K562 (cell line): ENCODE measurements at regions not wholly inside any gene's neighbourhood (a gene's known extent, or its start where the extent isn't known, plus 50 kb on each side); places are given as distances from the start of the nearest gene placed in this dataset.

Experiments
- ATAC-seq: fragments of 200-7000 bp; cut with Tn5 transposase; 3 replicates; pipeline ENCODE4 v1.9.1; 2020; ENCODE audit warnings: moderate library complexity
- BruUV-seq: library from RNA; stranded (reverse); fragments of 400-500 nt; replicated peaks from 2 replicates; lab custom pipeline; 2021; lab: Mats Ljungman, UMichigan
- CTCF ChIA-PET: fragments of 300-600 bp; formaldehyde crosslinking; extraction: SDS; loops from one replicate; lab custom pipeline; 2021; ENCODE audit warnings: low intra/inter-chr PET ratio; lab: Yijun Ruan, JAX
- POLR2A ChIA-PET: fragments of 300-600, 350-650 bp; sonication (Branson Sonifier 250); formaldehyde crosslinking; extraction: SDS; loops from one replicate; lab custom pipeline; 2021; ENCODE audit warnings: antibody characterized with exemption, inconsistent platforms; lab: Yijun Ruan, JAX
- DNase-seq, 4 experiments: peaks; one replicate each; pipeline versions ENCODE4 v3.0.0 to v3.0.0-alpha.2; 2011 to 2018; ENCODE audit warnings: low spot score in 3 of 4, mixed read lengths in 3 of 4; ENCODE audit errors: extremely low read depth in 1 of 4
- FAIRE-seq: peaks from 2 replicates; lab custom pipeline; 2011; peaks lifted over from hg19 to GRCh38; lab: Jason Lieb, UNC
- H2AFZ ChIP-seq: 2 replicates; pipeline ENCODE4 v1.6.0; 2011; ENCODE audit warnings: low read depth, low read length, control low read depth, inconsistent platforms
- H3K27ac ChIP-seq: fragments of 200-600 bp; 3 replicates; pipeline ENCODE4 v1.8.0; 2011; ENCODE audit warnings: low read depth, mild to moderate bottlenecking, control low read depth, inconsistent platforms, low read length, moderate library complexity, mixed read lengths; ENCODE audit errors: extremely low read depth
- H3K27me3 ChIP-seq, 2 experiments: fragments of 300-600 bp in 1 of 2; 2 replicates in 1 of 2; 3 replicates in 1 of 2; pipeline versions ENCODE4 v1.6.0 to v1.8.0; 2011; ENCODE audit warnings: inconsistent platforms in 2 of 2, low read length in 2 of 2, mild to moderate bottlenecking in 1 of 2, mixed read lengths in 1 of 2, moderate library complexity in 1 of 2; ENCODE audit not compliant: control insufficient read depth in 2 of 2, insufficient read depth in 2 of 2
- H3K36me3 ChIP-seq: fragments of 300-600 bp; 3 replicates; pipeline ENCODE4 v1.8.0; 2011; ENCODE audit warnings: mild to moderate bottlenecking, low read length, inconsistent platforms; ENCODE audit not compliant: control insufficient read depth, insufficient read depth
- H3K4me1 ChIP-seq, 2 experiments: fragments of 200-600 bp in 1 of 2; replicated peaks in 1 of 2; 2 replicates in 1 of 2; 3 replicates in 1 of 2; pipeline versions ENCODE4 v1.5.1 to v1.8.0; 2011; ENCODE audit warnings: inconsistent platforms in 2 of 2, low read length in 2 of 2, mild to moderate bottlenecking in 1 of 2, mixed read lengths in 1 of 2, moderate library complexity in 1 of 2; ENCODE audit not compliant: control insufficient read depth in 2 of 2, insufficient read depth in 2 of 2
- H3K4me2 ChIP-seq: 2 replicates; pipeline ENCODE4 v1.6.1; 2011; ENCODE audit warnings: low read length, control low read depth, inconsistent platforms, mixed read lengths; ENCODE audit not compliant: insufficient read depth
- H3K4me3 ChIP-seq: fragments of 200-600 bp; sonication (generic), shearing (Covaris generic); 2 replicates; pipeline ENCODE4 v1.5.1; 2016; ENCODE audit warnings: control low read depth, inconsistent platforms
- H3K79me2 ChIP-seq: fragments of 200-600 bp; 3 replicates; pipeline ENCODE4 v1.8.0; 2011; ENCODE audit warnings: low read length, inconsistent platforms; ENCODE audit not compliant: control insufficient read depth, insufficient read depth
- H3K9ac ChIP-seq, 2 experiments: 2 replicates each; pipeline versions ENCODE4 v1.6.0 to v1.6.1; 2011; ENCODE audit warnings: low read depth in 2 of 2, low read length in 2 of 2, control low read depth in 1 of 2, inconsistent platforms in 1 of 2, mild to moderate bottlenecking in 1 of 2, mixed read lengths in 1 of 2; ENCODE audit not compliant: insufficient read depth in 1 of 2
- H3K9me1 ChIP-seq: one replicate; pipeline ENCODE4 v1.6.0; 2011; ENCODE audit warnings: inconsistent platforms, mild to moderate bottlenecking, low read length, moderate library complexity; ENCODE audit not compliant: control insufficient read depth, insufficient read depth
- H3K9me3 ChIP-seq: replicated peaks from 2 replicates; pipeline ENCODE4 v1.5.1; 2011; ENCODE audit warnings: low read depth, low read length, inconsistent platforms; ENCODE audit not compliant: control insufficient read depth, insufficient read depth
- H4K20me1 ChIP-seq: replicated peaks from 2 replicates; pipeline ENCODE4 v1.6.1; 2011; ENCODE audit warnings: low read length, inconsistent platforms, mixed read lengths; ENCODE audit not compliant: control insufficient read depth, insufficient read depth
- ARNT ChIP-seq, 2 experiments: fragments of 450-650 bp; IDR thresholded peaks; 2 replicates each; pipeline ENCODE4 v1.6.1; 2016; ENCODE audit warnings: mild to moderate bottlenecking in 1 of 2
- BACH1 ChIP-seq: fragments of 200-800 bp; sonication (Bioruptor generic); IDR thresholded peaks from 2 replicates; pipeline ENCODE4 v1.6.1; 2016; ENCODE audit warnings: missing genetic modification characterization, missing compliant biosample characterization
- BMI1 ChIP-seq: fragments of 150-350 bp; IDR thresholded peaks from 2 replicates; pipeline ENCODE4 v1.6.1; 2014; ENCODE audit warnings: low read length
- CREBBP ChIP-seq: IDR thresholded peaks from one replicate; pipeline ENCODE4 v1.6.1; 2012; ENCODE audit warnings: low read depth, mild to moderate bottlenecking, control low read depth, inconsistent platforms, low read length
- ETS2 ChIP-seq: IDR thresholded peaks from 2 replicates; pipeline ENCODE4 v1.6.1; 2016; ENCODE audit warnings: borderline replicate concordance, missing genetic modification characterization, mild to moderate bottlenecking, moderate library complexity, missing compliant biosample characterization; ENCODE audit not compliant: poor library complexity, severe bottlenecking
- IRF9 ChIP-seq: fragments of 450-650 bp; IDR thresholded peaks from 2 replicates; pipeline ENCODE4 v1.6.1; 2016; ENCODE audit warnings: missing biosample characterization, missing genetic modification characterization
- PHF21A ChIP-seq: fragments of 450-650 bp; IDR thresholded peaks from 2 replicates; pipeline ENCODE4 v1.6.1; 2017; ENCODE audit warnings: low read depth, borderline replicate concordance
- PHF8 ChIP-seq: fragments of 200-600 bp; sonication (generic); IDR thresholded peaks from 2 replicates; pipeline ENCODE4 v1.6.1; 2012; ENCODE audit warnings: mixed run types, mild to moderate bottlenecking, inconsistent platforms, low read length, moderate library complexity, borderline replicate concordance
- POU5F1 ChIP-seq: fragments of 150-350 bp; IDR thresholded peaks from 2 replicates; pipeline ENCODE4 v1.6.1; 2014; ENCODE audit warnings: borderline replicate concordance, low read length, low read depth, mild to moderate bottlenecking; ENCODE audit not compliant: partially characterized antibody
- RUNX1 ChIP-seq: sonication (generic); IDR thresholded peaks from 2 replicates; pipeline ENCODE4 v1.6.1; 2016; ENCODE audit warnings: antibody characterized with exemption, low read depth
- SMARCE1 ChIP-seq: fragments of 450-650 bp; IDR thresholded peaks from 2 replicates; pipeline ENCODE4 v1.7.1; 2016; ENCODE audit warnings: mild to moderate bottlenecking
- SRSF1 ChIP-seq: fragments of 200-400 bp; formaldehyde crosslinking; IDR thresholded peaks from 2 replicates; pipeline ENCODE4 v1.6.1; 2017; ENCODE audit warnings: mild to moderate bottlenecking, low read depth, low read length, moderate library complexity
- TAF9B ChIP-seq: fragments of 450-650 bp; IDR thresholded peaks from 2 replicates; pipeline ENCODE4 v1.6.1; 2018; ENCODE audit warnings: mild to moderate bottlenecking; ENCODE audit not compliant: partially characterized antibody
- TCF3 ChIP-seq: sonication (generic); formaldehyde crosslinking; IDR thresholded peaks from 2 replicates; pipeline ENCODE4 v1.4.0; 2020; ENCODE audit warnings: mild to moderate bottlenecking, missing genetic modification reagents
- TRIM28 ChIP-seq: fragments of 450-650 bp; IDR thresholded peaks from 2 replicates; pipeline ENCODE4 v1.6.1; 2017
- ZC3H8 ChIP-seq: fragments of 450-650 bp; IDR thresholded peaks from 2 replicates; pipeline ENCODE4 v1.6.1; 2017
- ZKSCAN8 ChIP-seq: fragments of 200-800 bp; sonication (Bioruptor generic); IDR thresholded peaks from 2 replicates; pipeline ENCODE4 v1.6.1; 2016; ENCODE audit warnings: missing genetic modification characterization, missing compliant biosample characterization
- ZNF175 ChIP-seq: fragments of 200-800 bp; sonication (Bioruptor generic); IDR thresholded peaks from 2 replicates; pipeline ENCODE4 v1.6.1; 2016; ENCODE audit warnings: low read depth, mild to moderate bottlenecking, missing genetic modification characterization, missing compliant biosample characterization
- ZNF398 ChIP-seq: fragments of 250-450 bp; sonication (Bioruptor Pico); IDR thresholded peaks from 2 replicates; pipeline ENCODE4 v1.8.0; 2021; ENCODE audit warnings: moderate library complexity, mild to moderate bottlenecking, inconsistent platforms
- ZNF696 ChIP-seq: fragments of 250-450 bp; sonication (Bioruptor Pico); conservative IDR thresholded peaks from 2 replicates; pipeline ENCODE4 v1.4.0; 2020; ENCODE audit warnings: mild to moderate bottlenecking, moderate library complexity
- ZNF785 ChIP-seq: fragments of 250-450 bp; sonication (Bioruptor Pico); IDR thresholded peaks from 2 replicates; pipeline ENCODE4 v1.4.0; 2020; ENCODE audit warnings: mild to moderate bottlenecking
- ZNF79 ChIP-seq: fragments of 250-450 bp; sonication (Bioruptor Pico); IDR thresholded peaks from 2 replicates; pipeline ENCODE4 v1.4.0; 2020; ENCODE audit warnings: low read depth, mild to moderate bottlenecking, moderate library complexity
- WGBS: fragments of 100-300 bp; shearing (Covaris generic); methylation state at CpG from one replicate; pipeline ENCODE4 v1.1.6; 2016; ENCODE audit warnings: low coverage, mixed read lengths; ENCODE audit not compliant: insufficient coverage; ENCODE audit errors: missing lambda C conversion rate; 5-methylcytosine and 5-hydroxymethylcytosine counted together
- in situ Hi-C: fragments of 300-500 bp; cut with MboI; formaldehyde crosslinking; loops from 4 replicates; pipeline ENCODE4 v1.15.0; 2018; ENCODE audit warnings: inconsistent platforms, mixed read lengths
- intact Hi-C: fragments of 100-400 bp; cut with micrococcal nuclease; formaldehyde crosslinking; loops from 2 replicates; pipeline ENCODE4 v1.14.2; 2022

GRCh38 chr10:126833542-126833941 is 71.7 kb upstream of the DOCK1 start (continued):
- no peak for TF ChIP-seq POU5F1
- TF ChIP-seq ZC3H8 = no peak
- no peak for TF ChIP-seq ZKSCAN8

- TF ChIP-seq SRSF1 (no peak), CREBBP (no peak), TCF3 (CRISPR knock-in tag) (no peak), ARNT (IDR thresholded peaks at IDR 0.05) (no peak), ZNF696 (CRISPR knock-in tag) (no peak), ZNF175 (CRISPR knock-in tag) (no peak), ZNF785 (no peak), ZNF79 (no peak), TAF9B (no peak), ETS2 (tag) (no peak), ZNF398 (CRISPR knock-in tag) (no peak), IRF9 (tag) (no peak), BACH1 (no peak), PHF21A (no peak), RUNX1 (no peak), BMI1 (no peak), PHF8 (no peak), TRIM28 (no peak), SMARCE1 (no peak)
- no peak for ATAC-seq
- Histone ChIP-seq H3K27me3 (no peaks in the 10 kb centered on the region), H3K4me3 (no peak overlapping the region), H4K20me1 (no peaks in the 10 kb centered on the region), H2AFZ (no peak overlapping the region), H3K4me2 (no peak overlapping the region), H3K9me3 (no peaks in the 10 kb centered on the region), H3K79me2 (no peaks in the 10 kb centered on the region), H3K9ac (no peak overlapping the region), H3K9me1 (no peaks in the 10 kb centered on the region), H3K4me1 (no peaks in the 10 kb centered on the region), H3K27ac (no peak overlapping the region), H3K36me3 (no peaks in the 10 kb centered on the region)
- ChIA-PET POLR2A (no interaction called here), CTCF (no interaction called here)
- DNase-seq = no peak
- no peak for FAIRE-seq
- no TSS peak for BruUV-seq
- in situ Hi-C loops (no loop called here), intact Hi-C loops (no loop called here)
- 4% methylated on average over 3 of the region's 4 CpGs for WGBS
Observed at GRCh38 chr10:126836009-126836408, 69.2 kb upstream of the DOCK1 start.
